ENCODE measurements at regions not wholly inside any gene's neighbourhood (a gene's known extent, or its start where the extent isn't known, plus 50 kb on each side); places are given as distances from the start of the nearest gene placed in this dataset.

DNA sequence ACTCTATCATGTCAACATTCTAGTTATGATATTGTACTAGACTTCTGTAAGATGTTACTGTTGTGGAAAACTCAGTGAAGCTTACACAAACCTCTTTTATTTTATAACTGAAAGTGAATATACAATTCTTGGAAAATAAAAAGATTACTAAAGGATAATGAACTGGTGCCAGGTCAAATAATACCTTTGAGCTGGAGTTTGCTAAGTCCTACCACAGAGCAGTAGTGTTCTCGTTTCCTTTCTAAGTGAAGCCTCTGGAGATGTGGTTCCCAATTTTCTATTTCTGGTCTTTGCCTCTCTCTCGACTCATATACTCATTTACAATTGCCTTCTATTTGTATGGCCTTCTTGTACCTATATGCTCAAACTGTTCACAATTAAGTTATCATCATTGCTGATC is 942.9 kb downstream of the SQOR start:
- ChIA-PET CTCF (no interaction called here), POLR2A (ENCODE audit: unreplicated experiment) (no interaction called here)
- Histone ChIP-seq H3K4me1 (ENCODE audit: control insufficient read depth, insufficient read depth, low read length) (no peaks in the 10 kb centered on the region), H2AFZ (replicated peaks; ENCODE audit: low read length, poor library complexity) (no peak overlapping the region), H4K8ac (ENCODE audit: low read depth in 2 of 2, low read length in 2 of 2) (no peak overlapping the region), H3K4me2 (ENCODE audit: low read depth, low read length) (no peak overlapping the region), H2AK5ac (ENCODE audit: low read depth, low read length) (no peak overlapping the region), H2AK9ac (replicated peaks; ENCODE audit: low read depth, low read length, poor library complexity) (no peak overlapping the region), H4K20me1 (ENCODE audit: insufficient read depth, low read length) (no peaks in the 10 kb centered on the region), H2BK5ac (ENCODE audit: low read depth, low read length, poor library complexity, severe bottlenecking) (no peak overlapping the region), H3K9me1 (ENCODE audit: insufficient read depth, low read length) (no peaks in the 10 kb centered on the region), H3K4ac (ENCODE audit: low read depth, low read length) (no peak overlapping the region), H2BK120ac (ENCODE audit: low read depth, low read length) (no peak overlapping the region), H3K23ac (ENCODE audit: low read depth, low read length) (no peak overlapping the region), H3K27ac (ENCODE audit: insufficient read depth, low read length) (no peak overlapping the region), H3K14ac (replicated peaks; ENCODE audit: low read depth, low read length) (no peak overlapping the region), H2BK20ac (ENCODE audit: low read depth, low read length) (no peak overlapping the region), H3K9ac (ENCODE audit: low read depth, low read length) (no peak overlapping the region), H3K56ac (ENCODE audit: extremely low read depth, insufficient read depth, low read length) (no peak overlapping the region), H4K5ac (ENCODE audit: low read depth, low read length) (no peak overlapping the region), H3K27me3 (ENCODE audit: control insufficient read depth, insufficient read depth, low read length) (no peaks in the 10 kb centered on the region), H2BK15ac (ENCODE audit: low read depth, low read length) (no peak overlapping the region), H4K91ac (ENCODE audit: insufficient read depth, low read depth, low read length) (no peak overlapping the region), H3K4me3 (ENCODE audit: insufficient read depth, low read depth, low read length) (no peak overlapping the region), H3K79me1 (ENCODE audit: low read depth in 1 of 2, low read length in 2 of 2) (no peaks in the 10 kb centered on the region), H3K9me3 (ENCODE audit: control insufficient read depth, insufficient read depth, low read length) (peaks cover 4% of the 10 kb centered on the region; the same call in 1 of the 2 replicates), H3K18ac (ENCODE audit: low read depth, low read length) (no peak overlapping the region), H3K36me3 (ENCODE audit: control insufficient read depth, insufficient read depth, low read length) (no peaks in the 10 kb centered on the region)
- no peak for DNase-seq
- in situ Hi-C loops (cut with MboI; ENCODE audit: low sequenced_read_pairs), result no loop called here
- dilution Hi-C loops (cut with HindIII; ENCODE audit: low sequenced_read_pairs, unreplicated experiment), result no loop called here
- no CpG with 5 or more reads among the region's 2 CpGs for WGBS, 2 experiments (ENCODE audit: extremely low coverage in 2 of 2, insufficient read length in 1 of 2)
- no peak for ATAC-seq (ENCODE audit: low read depth)
- BruUV-seq (replicated peaks), result no TSS peak
- intact Hi-C loops (cut with micrococcal nuclease), result no loop called here
- TF ChIP-seq POLR2A (IDR thresholded peaks at IDR 0.05; ENCODE audit: low read depth, low read length), result no peak

All from IMR-90 (cell line).